H1 (cell line): ENCODE measurements at regions not wholly inside any gene's neighbourhood (a gene's known extent, or its start where the extent isn't known, plus 50 kb on each side); places are given as distances from the start of the nearest gene placed in this dataset.

Experiments
- CTCF ChIA-PET: fragments of 300-600 bp; sonication (Branson Sonifier 250); formaldehyde crosslinking; loops from one replicate; lab custom pipeline; 2021; ENCODE audit not compliant: partially characterized antibody; lab: Charles Lee
- POLR2A ChIA-PET: fragments of 300-600 bp; sonication (Branson Sonifier 250); formaldehyde crosslinking; loops from one replicate; lab custom pipeline; 2021; ENCODE audit warnings: inconsistent platforms; ENCODE audit not compliant: partially characterized antibody; lab: Charles Lee
- DNase-seq, 2 experiments: peaks; one replicate each; pipeline versions ENCODE4 v3.0.0 to v3.0.0-alpha.2; 2010 to 2022; ENCODE audit warnings: low spot score in 2 of 2, low read depth in 1 of 2, mixed read lengths in 1 of 2
- FAIRE-seq: peaks from 2 replicates; lab custom pipeline; 2011; peaks lifted over from hg19 to GRCh38; lab: Jason Lieb, UNC
- H2AFZ ChIP-seq: 2 replicates; pipeline ENCODE4 v1.8.1; 2012; ENCODE audit warnings: low read length, inconsistent platforms
- H2AK5ac ChIP-seq: 2 replicates; pipeline ENCODE4 v1.6.1; 2013; ENCODE audit warnings: low read depth, low read length
- H2BK120ac ChIP-seq: replicated peaks from 2 replicates; pipeline ENCODE3; 2013; ENCODE audit warnings: low read depth, low read length, inconsistent platforms
- H2BK12ac ChIP-seq: 2 replicates; pipeline ENCODE4 v1.6.1; 2013; ENCODE audit warnings: low read depth, low read length
- H2BK15ac ChIP-seq: 2 replicates; pipeline ENCODE4 v1.6.1; 2013; ENCODE audit warnings: low read length
- H2BK20ac ChIP-seq: 2 replicates; pipeline ENCODE4 v1.6.1; 2013; ENCODE audit warnings: low read length
- H2BK5ac ChIP-seq: 2 replicates; pipeline ENCODE4 v1.6.1; 2013; ENCODE audit warnings: low read depth, low read length
- H3K14ac ChIP-seq: 2 replicates; pipeline ENCODE4 v1.6.1; 2013; ENCODE audit warnings: inconsistent platforms; ENCODE audit not compliant: insufficient read length
- H3K18ac ChIP-seq: 2 replicates; pipeline ENCODE4 v1.6.1; 2013; ENCODE audit warnings: low read length; ENCODE audit errors: extremely low read depth
- H3K23ac ChIP-seq: 2 replicates; pipeline ENCODE4 v1.6.1; 2013; ENCODE audit warnings: inconsistent platforms; ENCODE audit not compliant: insufficient read length
- H3K23me2 ChIP-seq: 2 replicates; pipeline ENCODE4 v1.6.1; 2013; ENCODE audit warnings: low read depth, low read length
- H3K27ac ChIP-seq: 2 replicates; pipeline ENCODE4 v1.6.1; 2011; ENCODE audit warnings: low read depth, low read length, inconsistent platforms
- H3K27me3 ChIP-seq, 4 experiments: replicated peaks in 1 of 4; 1 replicate in 1 of 4; 2 replicates in 3 of 4; pipeline versions ENCODE4 v1.6.1 to v1.8.1; 2011 to 2013; ENCODE audit warnings: low read length in 3 of 4, mild to moderate bottlenecking in 3 of 4, inconsistent platforms in 2 of 4, mixed read lengths in 2 of 4, moderate library complexity in 1 of 4; ENCODE audit not compliant: control insufficient read depth in 3 of 4, insufficient read depth in 3 of 4; ENCODE audit errors: extremely low read depth in 1 of 4
- H3K36me3 ChIP-seq, 4 experiments: 2 replicates each; pipeline versions ENCODE4 v1.6.1 to v1.8.1; 2011 to 2013; ENCODE audit warnings: mild to moderate bottlenecking in 4 of 4, low read length in 3 of 4, moderate library complexity in 2 of 4, control low read depth in 1 of 4, inconsistent platforms in 1 of 4; ENCODE audit not compliant: insufficient read depth in 4 of 4, control insufficient read depth in 2 of 4
- H3K4ac ChIP-seq: replicated peaks from 2 replicates; pipeline ENCODE3; 2013; ENCODE audit warnings: low read length, low read depth, mixed read lengths, inconsistent platforms; ENCODE audit not compliant: insufficient read length
- H3K4me1 ChIP-seq, 4 experiments: replicated peaks in 1 of 4; 1 replicate in 1 of 4; 2 replicates in 3 of 4; pipeline versions ENCODE4 v1.6.1 to v1.8.1; 2011 to 2013; ENCODE audit warnings: low read length in 3 of 4, inconsistent platforms in 2 of 4, mixed read lengths in 1 of 4; ENCODE audit not compliant: insufficient read depth in 4 of 4, control insufficient read depth in 3 of 4
- H3K4me2 ChIP-seq, 2 experiments: 2 replicates each; pipeline versions ENCODE4 v1.6.1 to v1.8.1; 2011 to 2013; ENCODE audit warnings: low read depth in 2 of 2, low read length in 2 of 2, control low read depth in 1 of 2, inconsistent platforms in 1 of 2, mild to moderate bottlenecking in 1 of 2; ENCODE audit not compliant: insufficient read depth in 1 of 2
- H3K4me3 ChIP-seq, 4 experiments: fragments of 200-600, 300-600 bp in 1 of 4; sonication (generic), shearing (Covaris generic), sonication (Bioruptor Twin) in 1 of 4; 2 replicates each; pipeline versions ENCODE4 v1.5.1 to v1.8.1; 2011 to 2016; ENCODE audit warnings: low read length in 4 of 4, low read depth in 3 of 4, control low read depth in 2 of 4, inconsistent platforms in 2 of 4, mild to moderate bottlenecking in 2 of 4, mixed read lengths in 1 of 4, moderate library complexity in 1 of 4; ENCODE audit not compliant: insufficient read depth in 2 of 4; ENCODE audit errors: extremely low read depth in 1 of 4
- H3K56ac ChIP-seq: replicated peaks from 2 replicates; pipeline ENCODE3; 2013; ENCODE audit warnings: low read depth, mild to moderate bottlenecking, mixed read lengths, low read length, inconsistent platforms; ENCODE audit not compliant: insufficient read length
- H3K79me1 ChIP-seq: 2 replicates; pipeline ENCODE4 v1.6.1; 2013; ENCODE audit warnings: low read depth, low read length, control low read depth
- H3K79me2 ChIP-seq, 2 experiments: 2 replicates each; pipeline versions ENCODE4 v1.6.1 to v1.8.1; 2012 to 2013; ENCODE audit warnings: low read length in 2 of 2, mild to moderate bottlenecking in 2 of 2, inconsistent platforms in 1 of 2; ENCODE audit not compliant: insufficient read depth in 2 of 2, control insufficient read depth in 1 of 2
- H3K9ac ChIP-seq, 4 experiments: replicated peaks in 1 of 4; 1 replicate in 1 of 4; 2 replicates in 3 of 4; pipeline versions ENCODE4 v1.6.1 to v1.8.1; 2011 to 2013; ENCODE audit warnings: low read depth in 3 of 4, low read length in 3 of 4, control low read depth in 2 of 4, mild to moderate bottlenecking in 2 of 4, moderate library complexity in 2 of 4, inconsistent platforms in 1 of 4; ENCODE audit errors: extremely low read depth in 1 of 4
- H3K9me3 ChIP-seq, 2 experiments: 2 replicates each; pipeline versions ENCODE4 v1.6.1 to v1.8.1; 2012 to 2013; ENCODE audit warnings: mild to moderate bottlenecking in 2 of 2, moderate library complexity in 2 of 2, control low read depth in 1 of 2, inconsistent platforms in 1 of 2, low read depth in 1 of 2, low read length in 1 of 2, mixed read lengths in 1 of 2; ENCODE audit not compliant: insufficient read depth in 2 of 2
- H4K20me1 ChIP-seq, 2 experiments: replicated peaks in 1 of 2; 2 replicates each; pipeline versions ENCODE3 to v1.8.1; 2011 to 2013; ENCODE audit warnings: inconsistent platforms in 2 of 2, low read length in 2 of 2, mild to moderate bottlenecking in 1 of 2; ENCODE audit not compliant: insufficient read depth in 2 of 2, control insufficient read depth in 1 of 2
- H4K5ac ChIP-seq: 2 replicates; pipeline ENCODE4 v1.6.1; 2013; ENCODE audit warnings: low read length, low read depth, mixed read lengths, inconsistent platforms; ENCODE audit not compliant: insufficient read length
- H4K8ac ChIP-seq: 2 replicates; pipeline ENCODE4 v1.8.0; 2013; ENCODE audit warnings: mild to moderate bottlenecking, moderate library complexity, low read length, inconsistent platforms; ENCODE audit not compliant: insufficient read depth; ENCODE audit errors: extremely low read depth
- H4K91ac ChIP-seq: replicated peaks from 2 replicates; pipeline ENCODE3; 2013; ENCODE audit warnings: low read length, mixed read lengths, inconsistent platforms; ENCODE audit not compliant: insufficient read length
- EZH2 ChIP-seq: fragments of 200-600 bp; sonication (generic); IDR thresholded peaks from 2 replicates; pipeline ENCODE4 v1.7.1; 2012; ENCODE audit warnings: low read depth, mild to moderate bottlenecking, moderate library complexity, low read length, inconsistent platforms; ENCODE audit not compliant: severe bottlenecking

GRCh38 chr4:134297765-134298164, 96.2 kb upstream of the PABPC4L start:
- FAIRE-seq, result no peak
- no peak overlapping the region for H3K4ac ChIP-seq

More at GRCh38 chr4:134297765-134298164, 96.2 kb upstream of the PABPC4L start:
- Histone ChIP-seq H3K79me1 (no peaks in the 10 kb centered on the region), H2AK5ac (no peak overlapping the region), H3K79me2 (no peaks in the 10 kb centered on the region), H3K4me1 (no peaks in the 10 kb centered on the region), H2BK120ac (no peak overlapping the region), H3K14ac (no peak overlapping the region), H2BK12ac (no peak overlapping the region), H3K56ac (no peak overlapping the region), H4K20me1 (no peaks in the 10 kb centered on the region), H3K18ac (no peak overlapping the region), H4K5ac (no peak overlapping the region), H3K27ac (no peak overlapping the region), H3K36me3 (no peaks in the 10 kb centered on the region), H3K23ac (no peak overlapping the region), H2BK20ac (no peak overlapping the region), H3K4me3 (no peak overlapping the region), H3K4me2 (no peak overlapping the region), H3K9ac (no peak overlapping the region), H2BK5ac (no peak overlapping the region), H3K27me3 (no peaks in the 10 kb centered on the region), H3K23me2 (no peaks in the 10 kb centered on the region; the same call in 1 of the 2 replicates), H2AFZ (no peak overlapping the region), H3K9me3 (no peaks in the 10 kb centered on the region), H2BK15ac (no peak overlapping the region), H4K91ac (no peak overlapping the region), H4K8ac (no peak overlapping the region)
- CTCF ChIA-PET, result interaction anchor here (0.5 to 1.5 kb wide), 4 partner anchors 11 to 374 kb away, joined by 3 read pairs; no protein-coding TSS in a partner anchor
- no peak for TF ChIP-seq EZH2
- DNase-seq, result no peak
- POLR2A ChIA-PET, result no interaction called here
